KBM-7 (cell line): ENCODE measurements at regions not wholly inside any gene's neighbourhood (a gene's known extent, or its start where the extent isn't known, plus 50 kb on each side); places are given as distances from the start of the nearest gene placed in this dataset.
"Not testable (repeated sequence)": the region's sequence is repeated elsewhere in the genome, so short reads cannot be mapped to it uniquely, and the experiment has no call there.

Experiments used
- DNase-seq: peaks from one replicate; pipeline ENCODE4 v3.0.0-alpha.2; 2015
- in situ Hi-C: fragments of 300-500 bp; cut with MboI; formaldehyde crosslinking; loops from 2 replicates; pipeline ENCODE4 v1.14.3; 2020; ENCODE audit warnings: low sequenced_read_pairs, low pct_unique_long_range_greater_than_20kb, mixed read lengths

DNA sequence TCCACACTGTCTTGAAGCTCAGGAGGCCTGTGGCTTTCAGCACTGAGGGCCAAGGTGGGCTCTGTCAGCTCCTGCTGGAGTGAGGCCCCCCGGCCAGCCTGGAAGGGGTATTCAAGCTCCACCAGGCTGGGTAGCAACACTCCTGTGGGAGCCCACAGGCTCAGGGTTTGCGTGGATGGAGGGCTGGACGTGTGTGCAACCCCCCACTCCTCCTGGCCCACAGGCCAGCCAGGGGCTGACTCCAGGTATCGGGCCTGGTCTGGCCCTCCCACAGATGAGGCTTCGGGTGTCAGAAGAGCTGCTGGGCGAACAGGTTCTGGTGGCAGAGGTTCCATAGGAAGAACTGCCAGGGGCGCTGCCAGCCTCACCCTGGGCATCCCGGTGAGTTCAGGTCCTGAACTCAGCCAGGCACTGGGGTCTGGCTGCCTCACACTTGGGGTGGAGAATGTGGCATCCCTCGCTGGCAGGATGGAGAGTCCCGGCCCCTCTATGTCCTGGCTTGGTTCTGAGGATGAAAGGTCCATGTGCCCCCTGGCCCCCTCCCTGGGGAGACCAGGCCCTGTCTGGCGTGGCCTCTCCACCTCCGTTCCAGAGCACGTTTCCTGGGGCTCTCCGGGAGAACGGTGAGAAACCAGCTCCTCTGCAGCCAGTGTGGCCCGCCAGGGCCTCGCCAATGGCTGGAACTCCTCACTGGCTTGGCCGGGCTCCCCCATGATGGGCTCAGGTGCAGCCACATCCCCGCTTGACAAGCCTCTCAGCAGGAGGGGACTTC lies 64.6 kb upstream of the TARDBP start:
- DNase-seq, result no peak
- in situ Hi-C loops, result no loop called here

- DNase-seq, result no peak
- in situ Hi-C loops, result no loop called here
These were observed 64.0 kb upstream of the TARDBP start for GRCh38 chr1:10948463-10948775.

- no peak for DNase-seq
- in situ Hi-C loops, result no loop called here
These were observed 61.9 kb upstream of the TARDBP start for GRCh38 chr1:10950316-10951172.

GRCh38 chr1:10951298-10951697 lies 61.2 kb upstream of the TARDBP start:
- DNase-seq, in situ Hi-C loops: not testable (repeated sequence)

- in situ Hi-C loops, result no loop called here
- DNase-seq, result no peak
These were observed 60.5 kb upstream of the TARDBP start for GRCh38 chr1:10951961-10952360.

- in situ Hi-C loops, result no loop called here
- DNase-seq, result no peak
These were observed 58.8 kb upstream of the TARDBP start for GRCh38 chr1:10953505-10954193.

DNA sequence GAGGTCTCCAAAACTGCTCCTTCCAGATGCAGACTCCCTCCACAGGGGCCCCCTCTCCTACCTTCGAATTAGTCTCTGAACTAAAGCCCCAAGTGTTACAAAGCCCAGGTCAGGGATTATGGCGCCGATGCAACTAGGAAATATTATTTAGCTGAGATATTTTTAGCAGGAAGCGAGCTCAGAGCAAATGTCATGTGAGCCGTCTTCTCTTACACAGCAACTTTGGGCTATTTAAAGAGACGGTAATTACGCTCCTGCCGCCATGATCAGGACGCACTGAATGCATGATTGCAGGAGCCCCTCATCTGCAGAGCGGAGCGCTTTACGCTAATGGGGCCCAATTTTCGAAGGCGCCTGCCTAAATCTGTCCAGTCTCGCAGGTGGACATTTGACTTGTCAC lies 55.3 kb upstream of the TARDBP start:
- DNase-seq, result no peak
- in situ Hi-C loops, result no loop called here

- no peak for DNase-seq
- in situ Hi-C loops, result no loop called here
These were observed 53.8 kb upstream of the TARDBP start for GRCh38 chr1:10958614-10959013.

DNA sequence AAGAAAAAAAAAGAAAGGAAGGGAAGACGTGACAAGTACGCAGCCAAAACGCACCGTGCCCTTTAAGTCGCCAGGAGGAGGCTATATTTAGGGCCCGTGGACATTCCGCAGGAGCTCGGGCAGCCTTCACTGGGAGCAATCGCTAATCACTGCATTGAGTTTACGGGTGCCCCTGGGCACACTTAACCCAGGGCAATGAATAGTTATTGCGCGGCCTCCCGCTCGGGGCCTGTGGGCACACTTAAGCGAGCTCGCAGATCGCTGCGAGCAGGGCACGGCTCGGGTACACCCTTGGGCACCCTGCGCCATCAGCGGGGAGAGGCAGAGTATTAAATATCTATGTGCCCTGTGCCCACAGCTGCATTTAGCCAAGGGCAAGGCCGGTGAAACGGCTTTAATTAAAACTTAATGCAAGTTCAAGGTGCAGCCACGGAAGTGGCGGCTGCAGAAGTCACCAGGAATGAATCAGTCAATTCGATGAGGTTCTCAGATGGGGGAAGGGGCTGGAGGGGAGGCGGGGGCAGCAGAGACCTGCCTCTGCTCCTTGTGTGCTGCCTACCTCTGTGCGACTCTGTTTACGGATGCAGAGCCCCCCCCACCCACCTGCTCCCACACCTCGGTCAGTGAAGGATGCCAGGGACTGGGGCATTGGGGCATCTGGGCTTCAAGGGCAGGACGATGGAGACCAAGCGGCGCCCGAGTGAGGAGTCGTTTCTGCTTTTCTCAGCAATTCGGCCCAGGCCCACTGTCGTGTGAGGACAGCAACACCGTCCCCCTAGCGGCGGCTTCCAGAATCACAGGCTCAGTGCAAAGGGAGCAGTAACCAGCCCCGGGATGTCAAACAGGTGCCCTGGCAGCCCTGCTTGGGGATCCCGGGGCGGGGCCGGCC lies 51.8 kb upstream of the TARDBP start:
- in situ Hi-C loops, result no loop called here
- DNase-seq, result peak; percentile 80

GRCh38 chr1:10961300-10961833 lies 51.1 kb upstream of the TARDBP start:
- DNase-seq, result no peak
- in situ Hi-C loops, result no loop called here

- in situ Hi-C loops, result no loop called here
- DNase-seq, result peak; percentile 39
These were observed 50.0 kb upstream of the TARDBP start for GRCh38 chr1:10962483-10962882.
